Activated T-helper 2 cell treated with anti-CD3 and anti-CD28 coated beads, Interferon-gamma antibody, Interleukin-2, Interleukin-4, amounts not matched to agents 10 μg/mL and 5 μg/mL and 100 μg/mL, durations not matched to agents 14 hours and 24 hours and 36 hours (primary cell): ENCODE measurements at regions not wholly inside any gene's neighbourhood (a gene's known extent, or its start where the extent isn't known, plus 50 kb on each side); places are given as distances from the start of the nearest gene placed in this dataset.

ENCODE experiments used
- DNase-seq: peaks from one replicate; pipeline ENCODE4 v3.0.0; 2021; ENCODE audit warnings: low spot score
- H3K27ac Mint-ChIP-seq: one replicate; pipeline ENCODE4 v1.8.0; 2021; ENCODE audit warnings: mixed read lengths
- H3K27me3 Mint-ChIP-seq: one replicate; pipeline ENCODE4 v1.8.0; 2021; ENCODE audit warnings: low read depth, mixed read lengths
- H3K36me3 Mint-ChIP-seq: one replicate; pipeline ENCODE4 v1.8.0; 2021; ENCODE audit warnings: low read depth, mixed read lengths
- H3K4me1 Mint-ChIP-seq: one replicate; pipeline ENCODE4 v1.8.0; 2021; ENCODE audit warnings: low read depth, mixed read lengths
- H3K4me3 Mint-ChIP-seq: one replicate; pipeline ENCODE4 v1.8.0; 2021; ENCODE audit warnings: low read depth, mild to moderate bottlenecking, moderate library complexity, mixed read lengths
- H3K9me3 Mint-ChIP-seq: one replicate; pipeline ENCODE4 v1.8.0; 2021; ENCODE audit warnings: mixed read lengths
- intact Hi-C: fragments of 100-400 bp; cut with micrococcal nuclease; formaldehyde crosslinking; loops from one replicate; pipeline ENCODE4 v1.15.1; 2023

- Mint-ChIP-seq H3K4me1 (no peaks in the 10 kb centered on the region), H3K4me3 (no peak overlapping the region), H3K27me3 (no peaks in the 10 kb centered on the region), H3K36me3 (no peaks in the 10 kb centered on the region), H3K27ac (no peak overlapping the region), H3K9me3 (no peaks in the 10 kb centered on the region)
- intact Hi-C loops, result no loop called here
- no peak for DNase-seq
These were observed 200.0 kb downstream of the AJAP1 start for GRCh38 chr1:4854367-4854766.

GRCh38 chr1:4853904-4854303, 199.5 kb downstream of the AJAP1 start:
- H3K36me3 Mint-ChIP-seq, result no peaks in the 10 kb centered on the region
- H3K4me1 Mint-ChIP-seq, result no peaks in the 10 kb centered on the region
- DNase-seq, result no peak
- no peak overlapping the region for H3K4me3 Mint-ChIP-seq
- intact Hi-C loops, result no loop called here
- no peaks in the 10 kb centered on the region for H3K27me3 Mint-ChIP-seq
- H3K27ac Mint-ChIP-seq, result no peak overlapping the region
- H3K9me3 Mint-ChIP-seq, result no peaks in the 10 kb centered on the region

GRCh38 chr1:4851385-4852065, 197.1 kb downstream of the AJAP1 start:
- intact Hi-C loops, result no loop called here
- Mint-ChIP-seq H3K9me3 (no peaks in the 10 kb centered on the region), H3K36me3 (no peaks in the 10 kb centered on the region), H3K4me3 (no peak overlapping the region), H3K4me1 (no peaks in the 10 kb centered on the region), H3K27me3 (no peaks in the 10 kb centered on the region), H3K27ac (no peak overlapping the region)
- DNase-seq, result no peak

- H3K36me3 Mint-ChIP-seq, result no peaks in the 10 kb centered on the region
- no peaks in the 10 kb centered on the region for H3K27me3 Mint-ChIP-seq
- no peaks in the 10 kb centered on the region for H3K9me3 Mint-ChIP-seq
- H3K4me1 Mint-ChIP-seq, result no peaks in the 10 kb centered on the region
- H3K27ac Mint-ChIP-seq, result no peak overlapping the region
- H3K4me3 Mint-ChIP-seq, result no peak overlapping the region
- intact Hi-C loops, result no loop called here
- no peak for DNase-seq
These were observed 194.0 kb downstream of the AJAP1 start for GRCh38 chr1:4848431-4848830.

GRCh38 chr1:4847711-4848110, 193.3 kb downstream of the AJAP1 start:
- no peak overlapping the region for H3K4me3 Mint-ChIP-seq
- intact Hi-C loops, result no loop called here
- no peak overlapping the region for H3K27ac Mint-ChIP-seq
- no peaks in the 10 kb centered on the region for H3K36me3 Mint-ChIP-seq
- no peaks in the 10 kb centered on the region for H3K4me1 Mint-ChIP-seq
- no peaks in the 10 kb centered on the region for H3K27me3 Mint-ChIP-seq
- no peak for DNase-seq
- H3K9me3 Mint-ChIP-seq, result no peaks in the 10 kb centered on the region
